Spleen (tissue), 11 donors: ENCODE measurements at regions not wholly inside any gene's neighbourhood (a gene's known extent, or its start where the extent isn't known, plus 50 kb on each side); places are given as distances from the start of the nearest gene placed in this dataset.

ENCODE experiments used
- DNase-seq: peaks from one replicate; pipeline ENCODE4 v3.0.0-alpha.2; 2020
- H3K27ac ChIP-seq, 8 donors: fragments of 200-600 bp; sonication (generic) in 7 of 8; 1 replicate in 4 of 8; 2 replicates in 4 of 8; pipeline versions ENCODE4 v1.5.0 to v1.8.0; 2016 to 2021; ENCODE audit warnings: inconsistent platforms in 4 of 8, mild to moderate bottlenecking in 4 of 8, moderate library complexity in 1 of 8
- H3K27me3 ChIP-seq, 7 donors: fragments of 200-600 bp; sonication (generic) in 6 of 7; replicated peaks in 1 of 7; 1 replicate in 4 of 7; 2 replicates in 3 of 7; pipeline versions ENCODE4 v1.5.0 to v1.8.0; 2016 to 2021; ENCODE audit warnings: inconsistent platforms in 3 of 7, mild to moderate bottlenecking in 1 of 7
- H3K36me3 ChIP-seq, 6 donors: fragments of 200-600 bp; sonication (generic) in 5 of 6; 1 replicate in 4 of 6; 2 replicates in 2 of 6; pipeline versions ENCODE4 v1.5.0 to v1.8.0; 2016 to 2021; ENCODE audit warnings: inconsistent platforms in 2 of 6
- H3K4me1 ChIP-seq, 6 donors: fragments of 200-600 bp; sonication (generic) in 5 of 6; 1 replicate in 3 of 6; 2 replicates in 3 of 6; pipeline versions ENCODE4 v1.5.0 to v1.8.0; 2016 to 2021; ENCODE audit warnings: inconsistent platforms in 3 of 6
- H3K4me3 ChIP-seq, 8 donors: fragments of 200-600 bp; sonication (generic) in 7 of 8; 1 replicate in 4 of 8; 2 replicates in 4 of 8; pipeline versions ENCODE4 v1.5.0 to v1.8.0; 2016 to 2021; ENCODE audit warnings: inconsistent platforms in 4 of 8, mild to moderate bottlenecking in 4 of 8, moderate library complexity in 2 of 8
- H3K9me3 ChIP-seq, 8 donors: fragments of 200-600 bp; sonication (generic) in 7 of 8; 1 replicate in 4 of 8; 2 replicates in 4 of 8; pipeline versions ENCODE4 v1.5.0 to v1.8.0; 2016 to 2021; ENCODE audit warnings: inconsistent platforms in 4 of 8
- CTCF ChIP-seq, 11 experiments: fragments of 200-600 bp in 7 of 11; fragments of 450-650 bp in 4 of 11; sonication (generic) in 4 of 11; IDR thresholded peaks in 8 of 11; conservative IDR thresholded peaks in 3 of 11; 1 replicate in 7 of 11; 2 replicates in 4 of 11; pipeline versions ENCODE4 v1.4.0 to v1.8.0; 2016 to 2021; ENCODE audit warnings: antibody characterized with exemption in 11 of 11, inconsistent platforms in 4 of 11, mild to moderate bottlenecking in 1 of 11
- POLR2A ChIP-seq, 3 donors: fragments of 450-650 bp; IDR thresholded peaks; one replicate each; pipeline ENCODE4 v1.5.1; 2017; ENCODE audit warnings: antibody characterized with exemption in 3 of 3, mild to moderate bottlenecking in 1 of 3
- POLR2AphosphoS5 ChIP-seq, 3 donors: sonication (generic); formaldehyde crosslinking; IDR thresholded peaks; one replicate each; pipeline ENCODE4 v1.5.1; 2017; ENCODE audit warnings: antibody characterized with exemption in 3 of 3
- WGBS, 5 donors: extraction: QIAGEN DNeasy Blood & Tissue Kit in 3 of 5; methylation state at CpG; one replicate each; pipeline versions ENCODE4 v1.1.5 to v1.1.7; 2013 to 2018; 5-methylcytosine and 5-hydroxymethylcytosine counted together
- intact Hi-C: fragments of 100-400 bp; cut with DNase I; formaldehyde crosslinking; loops from one replicate; pipeline ENCODE4 v1.15.0; 2023; ENCODE audit warnings: low total_unique reads
- donor health status: healthy with polysubstance abuse.
- donor health status: DM: no; HTN: no; CAD: no; lungs with moderate emphysema.
- donor health status: DM: no; HTN: no; CAD: no.
- donor health status: Bipolar disorder and iron deficiency.
- donor health status: healthy.
- donor health status: DM: no; HTN: no; CAD: no.
- donor health status: DM: yes; HTN: yes; CAD: no.

GRCh38 chr4:164529058-164529457 lies 224.9 kb upstream of the SMIM31 start:
- Histone ChIP-seq H3K9me3 (no peaks in the 10 kb centered on the region), H3K4me1 (no peaks in the 10 kb centered on the region), H3K4me3 (no peak overlapping the region), H3K27ac (no peak overlapping the region), H3K27me3 (no peaks in the 10 kb centered on the region), H3K36me3 (no peaks in the 10 kb centered on the region)
- TF ChIP-seq POLR2A (IDR thresholded peaks at IDR 0.05) (no peak), CTCF (IDR thresholded peaks at IDR 0.05 in 8 of 11, conservative IDR thresholded peaks at IDR 0.05 in 3 of 11) (no peak)
- DNase-seq: no peak
- WGBS, 5 donors: 73 to 86% (median 76%) methylated on average over 2 of the region's 2 CpGs
- intact Hi-C loops: no loop called here

GRCh38 chr4:164529486-164529885 lies 224.4 kb upstream of the SMIM31 start:
- Histone ChIP-seq H3K4me1 (no peaks in the 10 kb centered on the region), H3K27ac (no peak overlapping the region), H3K4me3 (no peak overlapping the region), H3K27me3 (no peaks in the 10 kb centered on the region), H3K36me3 (no peaks in the 10 kb centered on the region), H3K9me3 (no peaks in the 10 kb centered on the region)
- TF ChIP-seq POLR2A (IDR thresholded peaks at IDR 0.05) (no peak), POLR2AphosphoS5 (IDR thresholded peaks at IDR 0.05) (no peak), CTCF (IDR thresholded peaks at IDR 0.05 in 8 of 11, conservative IDR thresholded peaks at IDR 0.05 in 3 of 11) (no peak)
- WGBS, 5 donors: 84 to 92% (median 87%) methylated on average over 5 of the region's 5 CpGs
- intact Hi-C loops: no loop called here
- no peak for DNase-seq

- no peaks in the 10 kb centered on the region for H3K9me3 ChIP-seq
- no peaks in the 10 kb centered on the region for H3K27me3 ChIP-seq
- WGBS, 5 donors: 72 to 93% (median 82%) methylated on average over 4 of the region's 4 CpGs
- intact Hi-C loops: no loop called here
- no peak for DNase-seq
- no peak for TF ChIP-seq POLR2AphosphoS5 (IDR thresholded peaks at IDR 0.05)
- TF ChIP-seq POLR2A (IDR thresholded peaks at IDR 0.05): no peak
- TF ChIP-seq CTCF (IDR thresholded peaks at IDR 0.05 in 8 of 11, conservative IDR thresholded peaks at IDR 0.05 in 3 of 11): no peak
- no peak overlapping the region for H3K4me3 ChIP-seq
- H3K4me1 ChIP-seq: no peaks in the 10 kb centered on the region
- no peaks in the 10 kb centered on the region for H3K36me3 ChIP-seq
- no peak overlapping the region for H3K27ac ChIP-seq
Observed at GRCh38 chr4:164531336-164531735, 222.6 kb upstream of the SMIM31 start.

GRCh38 chr4:164536814-164537213 lies 217.1 kb upstream of the SMIM31 start:
- Histone ChIP-seq H3K4me3 (no peak overlapping the region), H3K9me3 (peaks cover 0 to 24% (median 22%) of the 10 kb centered on the region in 8 donors), H3K27me3 (no peaks in the 10 kb centered on the region), H3K36me3 (no peaks in the 10 kb centered on the region), H3K4me1 (no peaks in the 10 kb centered on the region), H3K27ac (no peak overlapping the region)
- no peak for DNase-seq
- 72 to 88% (median 81%) methylated on average over 2 of the region's 2 CpGs for WGBS, 5 donors
- intact Hi-C loops: no loop called here
- TF ChIP-seq CTCF (IDR thresholded peaks at IDR 0.05 in 8 of 11, conservative IDR thresholded peaks at IDR 0.05 in 3 of 11): no peak
- no peak for TF ChIP-seq POLR2AphosphoS5 (IDR thresholded peaks at IDR 0.05)
- TF ChIP-seq POLR2A (IDR thresholded peaks at IDR 0.05): no peak
